DOHH2 (cell line): ENCODE measurements at regions not wholly inside any gene's neighbourhood (a gene's known extent, or its start where the extent isn't known, plus 50 kb on each side); places are given as distances from the start of the nearest gene placed in this dataset.

ENCODE experiments used
- EZH2phosphoT487 ChIP-seq: fragments of 200-600 bp; sonication (generic); IDR thresholded peaks from 2 replicates; pipeline ENCODE4 v1.6.1; 2017; ENCODE audit warnings: borderline replicate concordance, mild to moderate bottlenecking, antibody characterized with exemption, low read length, moderate library complexity, mixed read lengths
- TF ChIP-seq, protein P1 (sequence below): fragments of 200-600 bp; sonication (generic); IDR thresholded peaks from one replicate; pipeline ENCODE4 v1.5.1; 2014; ENCODE audit warnings: antibody characterized with exemption, mild to moderate bottlenecking, low read depth, low read length; ENCODE audit not compliant: poor library complexity, severe bottlenecking

DNA sequence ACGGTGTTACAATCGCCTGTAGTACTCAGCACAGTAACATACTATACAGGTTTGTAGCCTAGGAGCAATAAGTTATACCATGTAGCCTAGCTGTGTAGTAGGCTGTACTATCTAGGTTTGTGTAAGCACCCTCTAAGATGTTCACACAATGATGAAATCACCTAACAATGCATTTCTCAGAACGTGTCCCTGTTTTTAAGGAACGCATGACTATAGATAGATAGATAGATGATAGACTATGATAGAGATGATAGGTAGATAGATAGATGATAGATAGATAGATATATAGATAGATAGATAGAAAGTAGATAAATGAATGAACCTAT is 203.9 kb downstream of the FAM76B start:
- TF ChIP-seq, protein P1, sequence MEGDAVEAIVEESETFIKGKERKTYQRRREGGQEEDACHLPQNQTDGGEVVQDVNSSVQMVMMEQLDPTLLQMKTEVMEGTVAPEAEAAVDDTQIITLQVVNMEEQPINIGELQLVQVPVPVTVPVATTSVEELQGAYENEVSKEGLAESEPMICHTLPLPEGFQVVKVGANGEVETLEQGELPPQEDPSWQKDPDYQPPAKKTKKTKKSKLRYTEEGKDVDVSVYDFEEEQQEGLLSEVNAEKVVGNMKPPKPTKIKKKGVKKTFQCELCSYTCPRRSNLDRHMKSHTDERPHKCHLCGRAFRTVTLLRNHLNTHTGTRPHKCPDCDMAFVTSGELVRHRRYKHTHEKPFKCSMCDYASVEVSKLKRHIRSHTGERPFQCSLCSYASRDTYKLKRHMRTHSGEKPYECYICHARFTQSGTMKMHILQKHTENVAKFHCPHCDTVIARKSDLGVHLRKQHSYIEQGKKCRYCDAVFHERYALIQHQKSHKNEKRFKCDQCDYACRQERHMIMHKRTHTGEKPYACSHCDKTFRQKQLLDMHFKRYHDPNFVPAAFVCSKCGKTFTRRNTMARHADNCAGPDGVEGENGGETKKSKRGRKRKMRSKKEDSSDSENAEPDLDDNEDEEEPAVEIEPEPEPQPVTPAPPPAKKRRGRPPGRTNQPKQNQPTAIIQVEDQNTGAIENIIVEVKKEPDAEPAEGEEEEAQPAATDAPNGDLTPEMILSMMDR: no peak
- TF ChIP-seq EZH2phosphoT487: no peak
